OCI-LY7 (cell line): ENCODE measurements at regions not wholly inside any gene's neighbourhood (a gene's known extent, or its start where the extent isn't known, plus 50 kb on each side); places are given as distances from the start of the nearest gene placed in this dataset.

Experiments
- BruUV-seq: library from RNA; stranded (reverse); fragments of 400-500 nt; replicated peaks from 2 replicates; lab custom pipeline; 2021; lab: Mats Ljungman, UMichigan
- CTCF ChIA-PET: fragments of 300-600 bp; sonication (Branson Sonifier 250); formaldehyde crosslinking; loops from one replicate; lab custom pipeline; 2022; ENCODE audit warnings: antibody characterized with exemption; ENCODE audit not compliant: unreplicated experiment; lab: Charles Lee
- POLR2A ChIA-PET: fragments of 300-600 bp; sonication (Branson Sonifier 250); formaldehyde crosslinking; loops from one replicate; lab custom pipeline; 2022; ENCODE audit warnings: antibody characterized with exemption; lab: Charles Lee
- DNase-seq: peaks from one replicate; pipeline ENCODE4 v3.0.0-alpha.2; 2015; ENCODE audit warnings: low spot score
- H2AFZ ChIP-seq: fragments of 200-600 bp; sonication (generic), shearing (Covaris generic); 2 replicates; pipeline ENCODE4 v1.6.1; 2014; ENCODE audit warnings: mild to moderate bottlenecking, antibody characterized with exemption, low read length, moderate library complexity
- H3K27ac ChIP-seq: fragments of 200-600 bp; sonication (generic); 2 replicates; pipeline ENCODE4 v1.5.1; 2014; ENCODE audit warnings: mixed run types, low read depth, mild to moderate bottlenecking, moderate library complexity, low read length, inconsistent platforms; ENCODE audit not compliant: poor library complexity, severe bottlenecking
- H3K36me3 ChIP-seq: fragments of 200-600 bp; sonication (generic); 2 replicates; pipeline ENCODE4 v1.6.1; 2014; ENCODE audit warnings: mild to moderate bottlenecking, antibody characterized with exemption, low read length, moderate library complexity, mixed read lengths; ENCODE audit not compliant: insufficient read depth
- H3K4me1 ChIP-seq: fragments of 200-600 bp; sonication (generic); 2 replicates; pipeline ENCODE4 v1.5.1; 2014; ENCODE audit warnings: mild to moderate bottlenecking, low read length; ENCODE audit not compliant: insufficient read depth, poor library complexity, severe bottlenecking
- H3K4me2 ChIP-seq: fragments of 200-600 bp; sonication (generic); 2 replicates; pipeline ENCODE4 v1.6.1; 2014; ENCODE audit warnings: mild to moderate bottlenecking, low read length
- H3K4me3 ChIP-seq: fragments of 200-600 bp; sonication (generic); 2 replicates; pipeline ENCODE4 v1.5.1; 2014; ENCODE audit warnings: mild to moderate bottlenecking, low read depth, low read length; ENCODE audit not compliant: poor library complexity, severe bottlenecking
- H3K79me2 ChIP-seq: fragments of 200-600 bp; sonication (generic); 2 replicates; pipeline ENCODE4 v1.6.1; 2016; ENCODE audit warnings: low read depth, mild to moderate bottlenecking, low read length, moderate library complexity, mixed read lengths; ENCODE audit not compliant: insufficient read depth
- H3K9me2 ChIP-seq: fragments of 200-600 bp; sonication (generic); 2 replicates; pipeline ENCODE4 v1.6.1; 2016; ENCODE audit warnings: mild to moderate bottlenecking, low read length, mixed read lengths; ENCODE audit not compliant: insufficient read depth
- H3K9me3 ChIP-seq: fragments of 200-600 bp; sonication (generic); 2 replicates; pipeline ENCODE4 v1.6.1; 2014; ENCODE audit warnings: mild to moderate bottlenecking, mixed run types, low read length, mixed read lengths
- H4K20me1 ChIP-seq: fragments of 200-600 bp; sonication (generic); 2 replicates; pipeline ENCODE4 v1.6.1; 2014; ENCODE audit warnings: mild to moderate bottlenecking, antibody characterized with exemption, low read length, moderate library complexity, mixed read lengths; ENCODE audit not compliant: insufficient read depth
- CTCF ChIP-seq: fragments of 200-600 bp; sonication (generic); conservative IDR thresholded peaks from 2 replicates; pipeline ENCODE4 v1.5.1; 2014; ENCODE audit warnings: mild to moderate bottlenecking, antibody characterized with exemption, low read length, moderate library complexity, mixed read lengths
- EZH2phosphoT487 ChIP-seq: fragments of 200-600 bp; sonication (generic); IDR thresholded peaks from 2 replicates; pipeline ENCODE4 v1.6.1; 2018; ENCODE audit warnings: low read depth, borderline replicate concordance, mild to moderate bottlenecking, mixed run types, antibody characterized with exemption, low read length, moderate library complexity, mixed read lengths
- intact Hi-C: fragments of 100-400 bp; cut with micrococcal nuclease; formaldehyde crosslinking; loops from one replicate; pipeline ENCODE4 v1.10.0; 2022; ENCODE audit not compliant: unreplicated experiment

- no peaks in the 10 kb centered on the region for H4K20me1 ChIP-seq
- no peaks in the 10 kb centered on the region for H3K36me3 ChIP-seq
- intact Hi-C loops, result no loop called here
- H3K4me1 ChIP-seq, result no peaks in the 10 kb centered on the region
- no TSS peak for BruUV-seq
- TF ChIP-seq EZH2phosphoT487 (no peak), CTCF (no peak)
- H2AFZ ChIP-seq, result no peak overlapping the region
- ChIA-PET CTCF (no interaction called here), POLR2A (no interaction called here)
- no peak for DNase-seq
- no peak overlapping the region for H3K4me3 ChIP-seq
- no peaks in the 10 kb centered on the region for H3K9me3 ChIP-seq
- no peaks in the 10 kb centered on the region for H3K79me2 ChIP-seq
- H3K4me2 ChIP-seq, result no peak overlapping the region
- no peaks in the 10 kb centered on the region for H3K9me2 ChIP-seq
- no peak overlapping the region for H3K27ac ChIP-seq
These were observed 77.4 kb upstream of the MROH9 start for GRCh38 chr1:170857955-170858354.

- ChIA-PET CTCF (no interaction called here), POLR2A (no interaction called here)
- no peaks in the 10 kb centered on the region for H3K9me3 ChIP-seq
- H3K4me3 ChIP-seq, result no peak overlapping the region
- no peaks in the 10 kb centered on the region for H3K9me2 ChIP-seq
- H4K20me1 ChIP-seq, result no peaks in the 10 kb centered on the region
- H3K4me1 ChIP-seq, result no peaks in the 10 kb centered on the region
- no peak for DNase-seq
- no peaks in the 10 kb centered on the region for H3K79me2 ChIP-seq
- no peaks in the 10 kb centered on the region for H3K36me3 ChIP-seq
- no peak overlapping the region for H3K4me2 ChIP-seq
- no TSS peak for BruUV-seq
- H3K27ac ChIP-seq, result no peak overlapping the region
- intact Hi-C loops, result no loop called here
- H2AFZ ChIP-seq, result no peak overlapping the region
- TF ChIP-seq EZH2phosphoT487 (no peak), CTCF (no peak)
These were observed 71.7 kb upstream of the MROH9 start for GRCh38 chr1:170863621-170864020.

DNA sequence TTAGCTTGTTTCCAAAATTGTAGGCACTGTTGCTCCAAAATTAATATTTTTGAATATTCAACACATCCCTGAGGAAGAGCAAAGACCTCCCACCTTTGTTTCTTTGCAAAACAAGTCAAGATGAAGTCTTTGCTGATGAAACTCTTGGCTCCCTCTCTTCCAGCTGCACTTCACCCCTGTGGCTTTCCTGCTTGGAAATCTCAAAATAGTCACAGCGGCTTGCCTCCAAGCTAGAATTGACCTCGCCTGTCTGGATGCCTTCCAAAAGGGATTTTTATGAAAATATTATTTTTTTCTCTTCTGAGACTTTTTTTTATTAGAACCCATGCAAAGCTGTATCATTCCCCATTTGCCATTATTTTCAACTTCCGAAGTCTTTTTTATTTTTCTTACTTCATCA lies 71.1 kb upstream of the MROH9 start:
- POLR2A ChIA-PET, result no interaction called here
- no peak overlapping the region for H3K4me3 ChIP-seq
- no peaks in the 10 kb centered on the region for H4K20me1 ChIP-seq
- TF ChIP-seq EZH2phosphoT487 (no peak), CTCF (no peak)
- H3K36me3 ChIP-seq, result no peaks in the 10 kb centered on the region
- CTCF ChIA-PET, result no interaction called here
- H3K9me2 ChIP-seq, result no peaks in the 10 kb centered on the region
- no peaks in the 10 kb centered on the region for H3K4me1 ChIP-seq
- no peak for DNase-seq
- no peaks in the 10 kb centered on the region for H3K9me3 ChIP-seq
- H3K27ac ChIP-seq, result no peak overlapping the region
- H3K79me2 ChIP-seq, result no peaks in the 10 kb centered on the region
- BruUV-seq, result no TSS peak
- H3K4me2 ChIP-seq, result no peak overlapping the region
- intact Hi-C loops, result no loop called here
- H2AFZ ChIP-seq, result no peak overlapping the region
